IMR-90 (cell line): ENCODE measurements at regions not wholly inside any gene's neighbourhood (a gene's known extent, or its start where the extent isn't known, plus 50 kb on each side); places are given as distances from the start of the nearest gene placed in this dataset.

Experiments
- CEBPB ChIP-seq: IDR thresholded peaks from 2 replicates; pipeline ENCODE4 v1.6.1; 2012; ENCODE audit warnings: low read depth, low read length, improper control_type of control experiment
- CHD1 ChIP-seq: IDR thresholded peaks from 2 replicates; pipeline ENCODE4 v1.6.1; 2012; ENCODE audit warnings: low read depth, low read length, improper control_type of control experiment
- CTCF ChIP-seq: conservative IDR thresholded peaks from 2 replicates; pipeline ENCODE4 v1.5.1; 2012; ENCODE audit warnings: mild to moderate bottlenecking, low read depth, low read length, improper control_type of control experiment
- FOS ChIP-seq: fragments of 150-350 bp; IDR thresholded peaks from 2 replicates; pipeline ENCODE4 v1.6.1; 2016; ENCODE audit warnings: low read depth, low read length
- MAZ ChIP-seq: IDR thresholded peaks from 2 replicates; pipeline ENCODE4 v1.6.1; 2012; ENCODE audit warnings: low read depth, mild to moderate bottlenecking, low read length, improper control_type of control experiment, moderate library complexity, borderline replicate concordance
- MXI1 ChIP-seq: IDR thresholded peaks from 2 replicates; pipeline ENCODE4 v1.6.1; 2012; ENCODE audit warnings: low read depth, mild to moderate bottlenecking, low read length, moderate library complexity, borderline replicate concordance
- POLR2A ChIP-seq: IDR thresholded peaks from 2 replicates; pipeline ENCODE4 v1.6.1; 2012; ENCODE audit warnings: mild to moderate bottlenecking, low read depth, low read length
- RAD21 ChIP-seq: IDR thresholded peaks from 2 replicates; pipeline ENCODE4 v1.6.1; 2012; ENCODE audit warnings: low read length, improper control_type of control experiment
- RCOR1 ChIP-seq: IDR thresholded peaks from 2 replicates; pipeline ENCODE4 v1.6.1; 2012; ENCODE audit warnings: mild to moderate bottlenecking, low read length, improper control_type of control experiment; ENCODE audit not compliant: insufficient replicate concordance

DNA sequence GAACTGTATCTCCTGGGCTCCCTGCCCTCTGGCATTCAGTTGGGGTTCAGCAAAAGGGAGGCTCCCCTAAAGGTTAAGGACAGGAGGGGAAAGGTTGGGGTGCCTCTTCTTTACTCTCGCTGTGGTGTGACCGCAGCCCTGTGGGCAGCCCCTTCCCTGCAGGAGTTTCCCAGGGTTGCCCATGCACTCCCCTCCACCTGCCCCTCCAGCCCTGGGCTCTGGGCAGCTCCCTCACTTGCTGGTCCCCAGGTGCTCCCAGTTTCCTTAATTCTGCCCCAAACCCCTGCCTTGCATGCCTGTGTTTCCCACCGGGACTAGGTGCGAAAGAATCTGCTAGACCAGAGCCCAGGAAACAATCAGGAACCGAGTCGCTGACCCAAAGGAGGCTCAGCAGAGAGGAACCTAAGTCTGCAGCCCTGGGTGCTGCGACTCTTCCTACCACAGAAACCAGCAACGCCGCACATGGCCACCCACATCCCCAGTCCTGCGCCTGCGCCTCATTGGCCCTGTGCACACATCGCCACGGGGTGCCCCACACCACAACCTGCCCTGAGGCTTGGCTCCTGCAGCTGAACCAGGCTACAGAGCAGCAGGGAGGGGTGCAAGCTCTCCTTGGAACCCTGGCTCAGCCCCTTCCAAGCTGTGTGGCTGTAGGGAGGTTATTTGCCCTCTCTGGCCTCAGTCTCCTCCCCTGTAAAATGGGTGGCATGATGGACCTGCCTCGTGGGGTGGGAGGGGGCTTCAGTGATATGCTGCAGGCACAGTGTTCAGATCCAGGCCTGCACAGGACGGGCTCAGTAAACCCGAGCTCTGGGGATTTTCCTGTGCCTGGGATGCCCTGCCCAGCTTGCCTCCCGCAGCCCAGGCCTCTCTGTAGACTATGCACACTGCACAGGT lies 487.6 kb downstream of the PREX1 start:
- no peak for TF ChIP-seq POLR2A
- no peak for TF ChIP-seq CTCF
- TF ChIP-seq RAD21 = no peak
- no peak for TF ChIP-seq MAZ
- TF ChIP-seq CHD1 = no peak
- no peak for TF ChIP-seq CEBPB
- no peak for TF ChIP-seq MXI1
- TF ChIP-seq RCOR1 = no peak
- no peak for TF ChIP-seq FOS
